ENCODE measurements at regions not wholly inside any gene's neighbourhood (a gene's known extent, or its start where the extent isn't known, plus 50 kb on each side); places are given as distances from the start of the nearest gene placed in this dataset.

- TF ChIP-seq CTCF (IDR thresholded peaks at IDR 0.05; ENCODE audit: low read depth, low read length) (no peak), EZH2phosphoT487 (IDR thresholded peaks at IDR 0.05; ENCODE audit: low read depth) (no peak)
Observed at GRCh38 chr13:104525467-104525866, 1459.2 kb upstream of the SLC10A2 start.

Measured in OCI-LY3 (cell line).